ENCODE measurements at regions not wholly inside any gene's neighbourhood (a gene's known extent, or its start where the extent isn't known, plus 50 kb on each side); places are given as distances from the start of the nearest gene placed in this dataset.

- no peak overlapping the region for H3K27ac ChIP-seq (ENCODE audit: low read length)
- H3K27me3 ChIP-seq (ENCODE audit: control insufficient read depth in 1 of 2, insufficient read depth in 2 of 2, low read length in 2 of 2) = peaks cover 0 to 15% of the 10 kb centered on the region in 2 donors
- H3K36me3 ChIP-seq (ENCODE audit: control insufficient read depth in 2 of 2, insufficient read depth in 2 of 2, low read length in 2 of 2) = no peaks in the 10 kb centered on the region
- H3K4me3 ChIP-seq (ENCODE audit: low read length in 2 of 2) = no peak overlapping the region
- no peaks in the 10 kb centered on the region for H3K9me3 ChIP-seq (ENCODE audit: control insufficient read depth in 2 of 2, low read length in 2 of 2)
- H3K4me1 ChIP-seq (ENCODE audit: control insufficient read depth, insufficient read depth, low read length) = no peaks in the 10 kb centered on the region
- H3K9ac ChIP-seq (ENCODE audit: low read length in 2 of 2) = no peak overlapping the region
Measured at GRCh38 chr10:46220872-46221538, 65.8 kb upstream of the ANTXRL start.

GRCh38 chr10:46222364-46222935 lies 64.3 kb upstream of the ANTXRL start:
- Histone ChIP-seq H3K27ac (ENCODE audit: low read length) (no peak overlapping the region), H3K9me3 (ENCODE audit: control insufficient read depth in 2 of 2, low read length in 2 of 2) (no peaks in the 10 kb centered on the region), H3K4me3 (ENCODE audit: low read length in 2 of 2) (no peak overlapping the region), H3K4me1 (ENCODE audit: control insufficient read depth, insufficient read depth, low read length) (no peaks in the 10 kb centered on the region), H3K27me3 (ENCODE audit: control insufficient read depth in 1 of 2, insufficient read depth in 2 of 2, low read length in 2 of 2) (peaks cover 0 to 10% of the 10 kb centered on the region in 2 donors), H3K36me3 (ENCODE audit: control insufficient read depth in 2 of 2, insufficient read depth in 2 of 2, low read length in 2 of 2) (no peaks in the 10 kb centered on the region), H3K9ac (ENCODE audit: low read length in 2 of 2) (no peak overlapping the region)

DNA sequence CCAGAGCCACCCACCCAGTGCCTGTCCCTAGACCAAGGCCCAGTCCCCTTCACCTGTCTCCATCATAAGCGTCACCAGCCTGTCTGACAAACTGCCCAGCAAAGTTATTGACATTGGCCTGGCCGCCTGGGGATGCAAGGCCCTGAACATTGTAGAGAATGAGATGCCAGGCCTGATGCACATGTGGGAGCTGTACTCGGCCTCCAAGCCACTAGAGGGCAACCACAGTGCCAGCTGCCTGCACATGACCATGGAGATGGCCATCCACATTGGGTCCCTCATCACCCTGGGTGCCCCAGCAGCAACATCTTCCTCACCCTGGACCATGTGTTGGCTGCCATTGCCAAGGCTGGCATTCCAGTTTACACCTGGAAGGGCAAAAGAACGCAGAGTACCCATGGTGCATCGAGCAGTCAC lies 63.7 kb upstream of the ANTXRL start:
- no peaks in the 10 kb centered on the region for H3K9me3 ChIP-seq (ENCODE audit: control insufficient read depth in 2 of 2, low read length in 2 of 2)
- peaks cover 0 to 15% of the 10 kb centered on the region in 2 donors for H3K27me3 ChIP-seq (ENCODE audit: control insufficient read depth in 1 of 2, insufficient read depth in 2 of 2, low read length in 2 of 2)
- H3K4me3 ChIP-seq (ENCODE audit: low read length in 2 of 2) = no peak overlapping the region
- no peaks in the 10 kb centered on the region for H3K4me1 ChIP-seq (ENCODE audit: control insufficient read depth, insufficient read depth, low read length)
- H3K9ac ChIP-seq (ENCODE audit: low read length in 2 of 2) = no peak overlapping the region
- no peak overlapping the region for H3K27ac ChIP-seq (ENCODE audit: low read length)
- H3K36me3 ChIP-seq (ENCODE audit: control insufficient read depth in 2 of 2, insufficient read depth in 2 of 2, low read length in 2 of 2) = no peaks in the 10 kb centered on the region

- H3K9ac ChIP-seq (ENCODE audit: low read length in 2 of 2) = no peak overlapping the region
- peaks cover 3% of the 10 kb centered on the region for H3K4me1 ChIP-seq (ENCODE audit: control insufficient read depth, insufficient read depth, low read length)
- peaks cover 0 to 20% of the 10 kb centered on the region in 2 donors for H3K27me3 ChIP-seq (ENCODE audit: control insufficient read depth in 1 of 2, insufficient read depth in 2 of 2, low read length in 2 of 2)
- no peak overlapping the region for H3K27ac ChIP-seq (ENCODE audit: low read length)
- H3K36me3 ChIP-seq (ENCODE audit: control insufficient read depth in 2 of 2, insufficient read depth in 2 of 2, low read length in 2 of 2) = no peaks in the 10 kb centered on the region
- no peaks in the 10 kb centered on the region for H3K9me3 ChIP-seq (ENCODE audit: control insufficient read depth in 2 of 2, low read length in 2 of 2)
- H3K4me3 ChIP-seq (ENCODE audit: low read length in 2 of 2) = no peak overlapping the region
Measured at GRCh38 chr10:46223626-46224413, 63.0 kb upstream of the ANTXRL start.

GRCh38 chr10:46224414-46224682 lies 62.4 kb upstream of the ANTXRL start:
- Histone ChIP-seq H3K36me3 (ENCODE audit: control insufficient read depth in 2 of 2, insufficient read depth in 2 of 2, low read length in 2 of 2) (no peaks in the 10 kb centered on the region), H3K4me1 (ENCODE audit: control insufficient read depth, insufficient read depth, low read length) (peaks cover 3% of the 10 kb centered on the region), H3K27ac (ENCODE audit: low read length) (no peak overlapping the region), H3K9me3 (ENCODE audit: control insufficient read depth in 2 of 2, low read length in 2 of 2) (no peaks in the 10 kb centered on the region), H3K9ac (ENCODE audit: low read length in 2 of 2) (no peak overlapping the region), H3K4me3 (ENCODE audit: low read length in 2 of 2) (no peak overlapping the region), H3K27me3 (ENCODE audit: control insufficient read depth in 1 of 2, insufficient read depth in 2 of 2, low read length in 2 of 2) (peaks cover 0 to 24% of the 10 kb centered on the region in 2 donors)

DNA sequence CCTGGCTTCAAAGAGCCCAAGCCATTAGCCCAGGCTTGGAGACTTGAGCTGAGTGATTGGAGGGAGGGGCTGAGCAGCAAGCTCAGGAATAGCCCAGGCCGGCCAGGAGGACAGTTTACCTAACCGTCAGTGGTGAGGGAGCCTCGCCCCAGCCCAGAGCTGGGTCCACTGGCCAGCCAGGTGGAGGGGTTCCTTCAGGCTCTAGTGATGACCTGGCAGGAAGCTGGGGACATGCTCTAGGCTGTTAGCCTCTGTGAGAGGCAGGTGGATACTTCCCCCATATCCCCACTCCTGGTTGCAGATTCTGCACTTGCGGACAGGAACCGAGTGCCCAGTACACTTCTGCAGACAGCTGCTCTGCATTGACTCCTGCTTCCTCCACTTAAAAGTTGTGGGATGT lies 61.2 kb upstream of the ANTXRL start:
- Histone ChIP-seq H3K9ac (ENCODE audit: low read length in 2 of 2) (no peak overlapping the region), H3K4me3 (ENCODE audit: low read length in 2 of 2) (no peak overlapping the region)

DNA sequence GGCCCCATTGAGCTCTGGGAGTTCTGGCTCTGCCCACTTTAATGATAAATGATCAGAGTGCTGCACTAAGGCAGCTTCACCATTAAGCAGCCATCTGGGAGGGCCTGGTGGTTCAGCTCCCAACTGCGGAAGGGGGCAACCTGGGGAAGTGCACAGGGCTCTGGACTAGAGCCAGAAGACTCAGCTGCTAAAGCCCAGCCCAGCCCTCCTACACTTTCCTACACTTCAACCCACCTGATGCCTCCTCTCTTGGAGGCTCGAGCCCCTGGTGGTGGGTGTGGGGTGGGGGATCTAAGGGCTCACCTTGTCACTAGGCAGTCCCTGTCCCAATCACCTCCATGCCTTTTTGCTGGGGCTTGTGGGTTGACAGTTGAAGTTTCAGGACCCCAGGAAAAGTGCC lies 60.6 kb upstream of the ANTXRL start:
- Histone ChIP-seq H3K4me1 (ENCODE audit: control insufficient read depth, insufficient read depth, low read length) (peaks cover 3% of the 10 kb centered on the region), H3K27ac (ENCODE audit: low read length) (no peak overlapping the region), H3K36me3 (ENCODE audit: control insufficient read depth in 2 of 2, insufficient read depth in 2 of 2, low read length in 2 of 2) (no peaks in the 10 kb centered on the region), H3K9me3 (ENCODE audit: control insufficient read depth in 2 of 2, low read length in 2 of 2) (peaks cover 0 to 6% of the 10 kb centered on the region in 2 donors), H3K4me3 (ENCODE audit: low read length in 2 of 2) (no peak overlapping the region), H3K9ac (ENCODE audit: low read length in 2 of 2) (no peak overlapping the region), H3K27me3 (ENCODE audit: control insufficient read depth in 1 of 2, insufficient read depth in 2 of 2, low read length in 2 of 2) (peaks cover 0 to 27% of the 10 kb centered on the region in 2 donors)

More for the DNA sequence above, 61.2 kb upstream of the ANTXRL start:
- peaks cover 0 to 1% of the 10 kb centered on the region in 2 donors for H3K9me3 ChIP-seq (ENCODE audit: control insufficient read depth in 2 of 2, low read length in 2 of 2)
- H3K36me3 ChIP-seq (ENCODE audit: control insufficient read depth in 2 of 2, insufficient read depth in 2 of 2, low read length in 2 of 2) = no peaks in the 10 kb centered on the region
- peaks cover 3% of the 10 kb centered on the region for H3K4me1 ChIP-seq (ENCODE audit: control insufficient read depth, insufficient read depth, low read length)
- H3K27me3 ChIP-seq (ENCODE audit: control insufficient read depth in 1 of 2, insufficient read depth in 2 of 2, low read length in 2 of 2) = peaks cover 0 to 23% of the 10 kb centered on the region in 2 donors
- H3K27ac ChIP-seq (ENCODE audit: low read length) = no peak overlapping the region

DNA sequence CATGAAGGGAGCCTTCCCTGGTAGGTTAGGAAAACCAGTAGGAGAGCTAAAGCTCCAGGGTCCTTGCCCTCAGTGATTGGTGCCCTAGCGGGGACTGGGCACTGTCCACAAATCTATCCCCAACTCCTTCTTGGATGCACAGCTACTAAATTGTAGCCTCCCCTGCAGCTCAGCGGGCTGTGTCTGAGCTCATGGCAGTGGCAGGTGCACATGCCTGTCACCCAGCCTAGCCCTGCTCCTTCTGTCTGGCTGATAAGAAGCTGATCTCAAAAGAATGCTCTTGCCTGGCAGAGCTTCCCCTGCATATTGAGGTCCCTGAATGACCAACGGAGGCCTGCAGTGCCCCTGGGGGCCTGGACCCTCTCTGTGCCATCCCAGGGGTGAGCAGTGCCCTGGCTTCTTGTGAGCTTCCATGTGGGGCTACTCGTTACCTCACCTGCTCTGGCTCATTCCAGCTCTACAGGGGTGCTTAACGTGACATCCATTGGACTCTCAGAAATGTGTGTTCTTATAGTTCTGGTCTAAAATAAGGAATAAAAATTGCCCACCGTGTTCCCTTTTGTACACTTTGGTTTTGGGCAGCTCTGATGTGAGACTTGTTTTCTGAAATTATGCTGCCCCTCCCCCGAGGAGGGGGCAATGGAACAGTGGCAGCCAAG lies 59.8 kb upstream of the ANTXRL start:
- Histone ChIP-seq H3K9me3 (ENCODE audit: control insufficient read depth in 2 of 2, low read length in 2 of 2) (peaks cover 0 to 6% of the 10 kb centered on the region in 2 donors), H3K4me3 (ENCODE audit: low read length in 2 of 2) (no peak overlapping the region), H3K27ac (ENCODE audit: low read length) (no peak overlapping the region)

GRCh38 chr10:46227571-46227935 lies 59.2 kb upstream of the ANTXRL start:
- Histone ChIP-seq H3K9me3 (ENCODE audit: control insufficient read depth in 2 of 2, low read length in 2 of 2) (peaks cover 0 to 6% of the 10 kb centered on the region in 2 donors), H3K4me3 (ENCODE audit: low read length in 2 of 2) (no peak overlapping the region), H3K27ac (ENCODE audit: low read length) (no peak overlapping the region), H3K36me3 (ENCODE audit: control insufficient read depth in 2 of 2, insufficient read depth in 2 of 2, low read length in 2 of 2) (no peaks in the 10 kb centered on the region), H3K27me3 (ENCODE audit: control insufficient read depth in 1 of 2, insufficient read depth in 2 of 2, low read length in 2 of 2) (peaks cover 0 to 31% of the 10 kb centered on the region in 2 donors), H3K9ac (ENCODE audit: low read length in 2 of 2) (no peak overlapping the region), H3K4me1 (ENCODE audit: control insufficient read depth, insufficient read depth, low read length) (peaks cover 3% of the 10 kb centered on the region)

More for the DNA sequence above, 59.8 kb upstream of the ANTXRL start:
- Histone ChIP-seq H3K9ac (ENCODE audit: low read length in 2 of 2) (no peak overlapping the region), H3K27me3 (ENCODE audit: control insufficient read depth in 1 of 2, insufficient read depth in 2 of 2, low read length in 2 of 2) (peaks cover 0 to 30% of the 10 kb centered on the region in 2 donors), H3K36me3 (ENCODE audit: control insufficient read depth in 2 of 2, insufficient read depth in 2 of 2, low read length in 2 of 2) (no peaks in the 10 kb centered on the region), H3K4me1 (ENCODE audit: control insufficient read depth, insufficient read depth, low read length) (peaks cover 3% of the 10 kb centered on the region)

GRCh38 chr10:46227936-46228562 lies 58.7 kb upstream of the ANTXRL start:
- H3K4me3 ChIP-seq (ENCODE audit: low read length in 2 of 2) = no peak overlapping the region
- H3K4me1 ChIP-seq (ENCODE audit: control insufficient read depth, insufficient read depth, low read length) = peaks cover 3% of the 10 kb centered on the region
- H3K36me3 ChIP-seq (ENCODE audit: control insufficient read depth in 2 of 2, insufficient read depth in 2 of 2, low read length in 2 of 2) = no peaks in the 10 kb centered on the region
- peaks cover 0 to 31% of the 10 kb centered on the region in 2 donors for H3K27me3 ChIP-seq (ENCODE audit: control insufficient read depth in 1 of 2, insufficient read depth in 2 of 2, low read length in 2 of 2)
- H3K9me3 ChIP-seq (ENCODE audit: control insufficient read depth in 2 of 2, low read length in 2 of 2) = peaks cover 0 to 6% of the 10 kb centered on the region in 2 donors
- no peak overlapping the region for H3K27ac ChIP-seq (ENCODE audit: low read length)
- H3K9ac ChIP-seq (ENCODE audit: low read length in 2 of 2) = no peak overlapping the region
